NB4 (cell line): ENCODE measurements at regions not wholly inside any gene's neighbourhood (a gene's known extent, or its start where the extent isn't known, plus 50 kb on each side); places are given as distances from the start of the nearest gene placed in this dataset.

ENCODE experiments used
- DNase-seq: peaks from one replicate; pipeline ENCODE4 v3.0.0; 2010; ENCODE audit warnings: low read depth
- H3K4me3 ChIP-seq: one replicate; pipeline ENCODE4 v1.5.1; 2011; ENCODE audit warnings: mild to moderate bottlenecking, low read depth, low read length, moderate library complexity
- MYC ChIP-seq: IDR thresholded peaks from 2 replicates; pipeline ENCODE4 v1.6.1; 2011; ENCODE audit warnings: low read depth, low read length
- POLR2A ChIP-seq: IDR thresholded peaks from 2 replicates; pipeline ENCODE4 v1.6.1; 2011; ENCODE audit warnings: mild to moderate bottlenecking; ENCODE audit not compliant: insufficient read length; ENCODE audit errors: extremely low read depth
- TF ChIP-seq, protein P1 (sequence below): IDR thresholded peaks from 2 replicates; pipeline ENCODE4 v1.6.1; 2011; ENCODE audit warnings: low read depth, low read length
- TF ChIP-seq, protein P2 (sequence below): IDR thresholded peaks from one replicate; pipeline ENCODE4 v1.5.1; 2012; ENCODE audit warnings: low read depth, low read length

DNA sequence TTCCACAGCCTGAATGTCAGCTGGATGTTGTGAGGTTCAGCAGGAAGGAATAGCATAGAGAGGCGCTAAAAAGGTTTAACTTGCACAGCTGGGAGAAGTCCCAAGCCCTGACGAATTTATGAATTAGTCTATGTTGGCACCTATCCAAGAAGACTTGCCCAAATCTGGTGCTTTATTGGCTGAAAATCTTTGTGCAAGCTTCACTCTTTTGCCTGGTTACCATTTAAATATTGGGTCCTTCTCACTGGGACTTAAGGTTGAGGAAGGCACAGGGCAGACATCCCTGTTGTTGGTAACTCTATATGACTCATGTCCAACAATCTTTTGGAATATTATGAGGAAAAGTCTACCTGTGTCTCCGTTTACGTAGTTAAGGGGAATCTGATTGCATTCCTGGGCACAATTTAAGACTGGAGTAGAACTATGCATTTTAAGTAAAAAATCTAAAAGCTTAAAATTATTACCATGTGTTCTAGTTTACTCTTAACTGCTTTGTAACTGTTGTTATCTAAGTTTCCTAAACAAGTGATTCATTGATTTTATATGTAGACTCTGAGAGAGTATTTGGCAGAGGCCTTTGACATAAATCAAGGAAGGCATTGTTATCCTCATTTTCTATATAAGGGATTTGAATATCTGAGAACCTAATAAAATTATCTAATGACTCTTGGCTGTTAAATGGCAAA lies 181.7 kb upstream of the DPYD start:
- H3K4me3 ChIP-seq, result no peak overlapping the region
- TF ChIP-seq, protein P1, sequence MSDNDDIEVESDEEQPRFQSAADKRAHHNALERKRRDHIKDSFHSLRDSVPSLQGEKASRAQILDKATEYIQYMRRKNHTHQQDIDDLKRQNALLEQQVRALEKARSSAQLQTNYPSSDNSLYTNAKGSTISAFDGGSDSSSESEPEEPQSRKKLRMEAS, result no peak
- TF ChIP-seq, protein P2, sequence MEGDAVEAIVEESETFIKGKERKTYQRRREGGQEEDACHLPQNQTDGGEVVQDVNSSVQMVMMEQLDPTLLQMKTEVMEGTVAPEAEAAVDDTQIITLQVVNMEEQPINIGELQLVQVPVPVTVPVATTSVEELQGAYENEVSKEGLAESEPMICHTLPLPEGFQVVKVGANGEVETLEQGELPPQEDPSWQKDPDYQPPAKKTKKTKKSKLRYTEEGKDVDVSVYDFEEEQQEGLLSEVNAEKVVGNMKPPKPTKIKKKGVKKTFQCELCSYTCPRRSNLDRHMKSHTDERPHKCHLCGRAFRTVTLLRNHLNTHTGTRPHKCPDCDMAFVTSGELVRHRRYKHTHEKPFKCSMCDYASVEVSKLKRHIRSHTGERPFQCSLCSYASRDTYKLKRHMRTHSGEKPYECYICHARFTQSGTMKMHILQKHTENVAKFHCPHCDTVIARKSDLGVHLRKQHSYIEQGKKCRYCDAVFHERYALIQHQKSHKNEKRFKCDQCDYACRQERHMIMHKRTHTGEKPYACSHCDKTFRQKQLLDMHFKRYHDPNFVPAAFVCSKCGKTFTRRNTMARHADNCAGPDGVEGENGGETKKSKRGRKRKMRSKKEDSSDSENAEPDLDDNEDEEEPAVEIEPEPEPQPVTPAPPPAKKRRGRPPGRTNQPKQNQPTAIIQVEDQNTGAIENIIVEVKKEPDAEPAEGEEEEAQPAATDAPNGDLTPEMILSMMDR, result no peak
- TF ChIP-seq POLR2A, result no peak
- TF ChIP-seq MYC, result no peak
- DNase-seq, result no peak

- no peak overlapping the region for H3K4me3 ChIP-seq
- DNase-seq, result no peak
- TF ChIP-seq POLR2A (no peak), MYC (no peak)
- TF ChIP-seq, protein P1, result no peak
- TF ChIP-seq, protein P2, result no peak
These were observed 180.5 kb upstream of the DPYD start for GRCh38 chr1:98101364-98101763.

DNA sequence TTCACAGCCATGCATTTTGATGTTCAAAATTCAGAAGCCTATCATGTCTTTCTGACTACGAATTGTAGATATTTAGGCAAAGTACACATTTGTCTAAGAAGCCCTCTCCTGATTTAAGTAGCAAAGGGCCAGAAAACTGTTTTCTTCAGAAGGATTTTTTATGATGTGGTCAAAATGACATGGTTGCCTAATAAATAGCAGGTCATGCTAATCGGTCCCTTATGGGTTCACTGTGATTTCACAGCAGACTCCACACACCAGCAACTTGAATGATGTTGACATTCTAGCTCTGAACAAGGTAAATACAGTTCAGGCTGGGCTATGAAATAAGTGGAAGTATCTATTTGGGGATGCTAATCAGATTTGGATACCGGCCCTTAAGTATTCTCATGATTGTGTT lies 178.7 kb upstream of the DPYD start:
- no peak for DNase-seq
- TF ChIP-seq, protein P1, result no peak
- TF ChIP-seq MYC (no peak), POLR2A (no peak)
- TF ChIP-seq, protein P2, result no peak
- no peak overlapping the region for H3K4me3 ChIP-seq

GRCh38 chr1:98098473-98098872 lies 177.6 kb upstream of the DPYD start:
- no peak for TF ChIP-seq POLR2A
- TF ChIP-seq, protein P2, result no peak

DNA sequence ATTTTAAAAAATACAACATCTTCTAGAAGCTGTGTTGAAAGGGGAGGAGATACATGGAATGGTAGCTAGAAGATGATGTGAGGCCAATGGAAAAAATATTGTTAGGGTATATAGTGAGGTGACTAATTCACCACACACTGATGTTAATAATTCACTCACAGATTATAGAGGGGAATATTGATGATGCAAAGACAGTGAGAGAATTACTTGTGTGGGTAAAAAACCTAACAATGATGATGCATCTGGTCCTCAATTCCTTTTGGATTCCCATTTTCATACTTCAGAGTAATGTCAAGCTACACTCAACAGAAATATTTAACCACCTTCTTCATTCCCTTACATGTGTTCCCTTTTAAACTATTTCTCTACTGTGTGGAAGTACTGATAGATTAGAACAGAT lies 169.5 kb upstream of the DPYD start:
- TF ChIP-seq, protein P2, result no peak
- no peak for TF ChIP-seq MYC
- TF ChIP-seq, protein P1, result no peak
- TF ChIP-seq POLR2A, result no peak
- no peak for DNase-seq
- H3K4me3 ChIP-seq, result no peak overlapping the region

More at GRCh38 chr1:98098473-98098872, 177.6 kb upstream of the DPYD start:
- H3K4me3 ChIP-seq, result no peak overlapping the region
- no peak for DNase-seq

DNA sequence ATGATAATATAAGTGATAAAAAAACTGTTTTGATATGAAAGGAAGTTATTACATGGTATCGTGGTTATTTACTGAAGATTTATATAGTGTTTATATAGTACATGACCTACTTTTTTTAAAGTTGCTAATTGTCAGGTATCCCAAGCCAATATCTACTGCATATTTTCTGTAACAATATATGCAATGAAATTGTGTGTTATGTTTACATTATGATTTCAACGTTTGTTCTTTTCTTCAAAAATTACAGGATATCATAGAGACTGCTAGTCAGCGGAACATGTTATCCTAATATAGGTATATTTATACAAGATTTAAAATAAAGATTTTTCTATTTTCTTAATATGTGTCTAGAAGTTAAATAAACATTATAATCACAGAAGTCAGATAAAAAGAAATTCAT lies 167.5 kb upstream of the DPYD start:
- TF ChIP-seq MYC (no peak), POLR2A (no peak)
- TF ChIP-seq, protein P2, result no peak
- TF ChIP-seq, protein P1, result no peak
- DNase-seq, result no peak
- H3K4me3 ChIP-seq, result no peak overlapping the region
